Erythroblast (primary cell): ENCODE measurements at regions not wholly inside any gene's neighbourhood (a gene's known extent, or its start where the extent isn't known, plus 50 kb on each side); places are given as distances from the start of the nearest gene placed in this dataset.

Source experiments
- GATA1 ChIP-seq: IDR thresholded peaks from 2 replicates; pipeline ENCODE4 v1.6.1; 2011; ENCODE audit warnings: low read depth, mild to moderate bottlenecking, control low read depth, low read length, moderate library complexity
- POLR2A ChIP-seq: IDR thresholded peaks from 2 replicates; pipeline ENCODE4 v1.6.1; 2011; ENCODE audit warnings: mild to moderate bottlenecking, low read length

DNA sequence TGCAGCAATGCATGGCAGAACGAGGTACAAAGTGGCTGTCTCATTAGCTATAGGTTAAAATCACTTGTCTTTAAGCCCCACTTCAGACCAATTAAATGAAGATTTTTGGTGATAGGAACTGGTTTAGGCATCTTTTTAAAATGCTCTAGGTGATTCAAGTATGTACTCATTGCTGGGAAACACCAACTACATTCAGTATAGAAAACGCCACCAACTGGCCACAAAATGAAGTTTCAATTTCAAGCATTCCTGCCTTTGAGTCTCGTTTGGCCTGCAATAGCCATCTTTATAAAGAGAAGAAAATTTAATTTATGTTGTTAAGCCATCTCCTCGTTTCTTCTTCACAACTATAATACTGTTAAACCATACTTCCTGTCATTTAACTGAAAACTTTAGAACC, 587.9 kb downstream of the GBE1 start:
- TF ChIP-seq POLR2A = no peak
- no peak for TF ChIP-seq GATA1
